GM19438 (cell line): ENCODE measurements at regions not wholly inside any gene's neighbourhood (a gene's known extent, or its start where the extent isn't known, plus 50 kb on each side); places are given as distances from the start of the nearest gene placed in this dataset.
A peak's percentile ranks its signal among the peaks of the same experiment; 100 is the strongest.

Experiments used
- ATAC-seq: cut with Tn5 transposase; IDR thresholded peaks from one replicate; pipeline ENCODE4 v1.9.1; 2021; ENCODE audit warnings: low read depth; ENCODE audit not compliant: unreplicated experiment

GRCh38 chr9:85430659-85431338 lies 311.0 kb downstream of the AGTPBP1 start:
- ATAC-seq = no peak

- ATAC-seq = no peak
Measured at GRCh38 chr9:85428230-85428629, 313.5 kb downstream of the AGTPBP1 start.

GRCh38 chr9:85427772-85428171 lies 314.0 kb downstream of the AGTPBP1 start:
- no peak for ATAC-seq

- ATAC-seq = peak; percentile 57
Measured at GRCh38 chr9:85425153-85425611, 316.6 kb downstream of the AGTPBP1 start.

GRCh38 chr9:85423422-85423821 lies 318.3 kb downstream of the AGTPBP1 start:
- ATAC-seq = no peak

- ATAC-seq = no peak
Measured at GRCh38 chr9:85421641-85422040, 320.1 kb downstream of the AGTPBP1 start.

- peak; percentile 63 for ATAC-seq
Measured at GRCh38 chr9:85420750-85421149, 321.0 kb downstream of the AGTPBP1 start.

- no peak for ATAC-seq
Measured at GRCh38 chr9:85417674-85418073, 324.1 kb downstream of the AGTPBP1 start.

GRCh38 chr9:85416715-85417114 lies 325.0 kb downstream of the AGTPBP1 start:
- no peak for ATAC-seq

- ATAC-seq = no peak
Measured at GRCh38 chr9:85414390-85414789, 327.4 kb downstream of the AGTPBP1 start.

GRCh38 chr9:85408494-85408893 lies 333.3 kb downstream of the AGTPBP1 start:
- no peak for ATAC-seq

- ATAC-seq = no peak
Measured at GRCh38 chr9:85405566-85405950, 336.2 kb downstream of the AGTPBP1 start.

- ATAC-seq = no peak
Measured at GRCh38 chr9:85404911-85405565, 336.7 kb downstream of the AGTPBP1 start.

- ATAC-seq = no peak
Measured at GRCh38 chr9:85402551-85402950, 339.2 kb downstream of the AGTPBP1 start.

- no peak for ATAC-seq
Measured at GRCh38 chr9:85401998-85402397, 339.8 kb downstream of the AGTPBP1 start.

- no peak for ATAC-seq
Measured at GRCh38 chr9:85397005-85397404, 344.7 kb downstream of the AGTPBP1 start.

GRCh38 chr9:85392260-85392659 lies 349.5 kb downstream of the AGTPBP1 start:
- no peak for ATAC-seq

GRCh38 chr9:85377731-85378289 lies 363.9 kb downstream of the AGTPBP1 start:
- ATAC-seq = no peak

GRCh38 chr9:85368781-85369180 lies 373.0 kb downstream of the AGTPBP1 start:
- ATAC-seq = no peak

- no peak for ATAC-seq
Measured at GRCh38 chr9:85359161-85359560, 382.6 kb downstream of the AGTPBP1 start.

GRCh38 chr9:85349046-85349445 lies 392.7 kb downstream of the AGTPBP1 start:
- no peak for ATAC-seq

GRCh38 chr9:85347541-85347940 lies 394.2 kb downstream of the AGTPBP1 start:
- no peak for ATAC-seq
